IPS-18c (cell line): ENCODE measurements at regions not wholly inside any gene's neighbourhood (a gene's known extent, or its start where the extent isn't known, plus 50 kb on each side); places are given as distances from the start of the nearest gene placed in this dataset.

ENCODE experiments used
- H3K4me3 ChIP-seq: 2 replicates; pipeline ENCODE4 v1.7.0; 2013; ENCODE audit warnings: low read depth, mild to moderate bottlenecking, low read length, moderate library complexity; ENCODE audit not compliant: insufficient read depth
- H3K9me3 ChIP-seq: one replicate; pipeline ENCODE4 v1.6.1; 2013; ENCODE audit warnings: mild to moderate bottlenecking, low read length, moderate library complexity; ENCODE audit not compliant: control insufficient read depth, insufficient read depth

- Histone ChIP-seq H3K4me3 (no peak overlapping the region), H3K9me3 (no peaks in the 10 kb centered on the region)
Measured at GRCh38 chr5:145236127-145236526, 599.0 kb downstream of the PRELID2 start.

DNA sequence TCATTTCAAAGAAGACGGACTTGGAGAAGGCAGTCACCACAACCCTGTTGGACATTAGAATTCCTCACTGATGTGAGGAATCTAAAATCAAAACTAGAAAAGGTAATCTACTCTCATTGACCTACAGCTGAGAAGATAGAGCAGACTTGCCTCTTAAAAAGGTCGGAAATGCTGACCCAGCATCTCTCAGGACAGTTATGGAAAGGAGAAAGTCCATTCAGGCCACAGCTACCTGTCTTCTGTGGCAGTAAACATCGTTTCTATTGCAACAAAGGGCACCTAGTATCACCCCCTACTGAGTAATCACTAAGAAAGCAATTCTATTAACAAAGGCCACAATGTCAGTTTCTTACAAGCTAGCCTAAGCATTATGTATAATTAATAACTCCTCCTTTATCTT is 601.7 kb downstream of the PRELID2 start:
- no peaks in the 10 kb centered on the region for H3K9me3 ChIP-seq
- H3K4me3 ChIP-seq, result no peak overlapping the region

- H3K9me3 ChIP-seq, result no peaks in the 10 kb centered on the region
Measured at GRCh38 chr5:145230781-145231180, 604.4 kb downstream of the PRELID2 start.

GRCh38 chr5:145228564-145228963 is 606.6 kb downstream of the PRELID2 start:
- Histone ChIP-seq H3K4me3 (no peak overlapping the region), H3K9me3 (no peaks in the 10 kb centered on the region)

More at GRCh38 chr5:145230781-145231180, 604.4 kb downstream of the PRELID2 start:
- no peak overlapping the region for H3K4me3 ChIP-seq

DNA sequence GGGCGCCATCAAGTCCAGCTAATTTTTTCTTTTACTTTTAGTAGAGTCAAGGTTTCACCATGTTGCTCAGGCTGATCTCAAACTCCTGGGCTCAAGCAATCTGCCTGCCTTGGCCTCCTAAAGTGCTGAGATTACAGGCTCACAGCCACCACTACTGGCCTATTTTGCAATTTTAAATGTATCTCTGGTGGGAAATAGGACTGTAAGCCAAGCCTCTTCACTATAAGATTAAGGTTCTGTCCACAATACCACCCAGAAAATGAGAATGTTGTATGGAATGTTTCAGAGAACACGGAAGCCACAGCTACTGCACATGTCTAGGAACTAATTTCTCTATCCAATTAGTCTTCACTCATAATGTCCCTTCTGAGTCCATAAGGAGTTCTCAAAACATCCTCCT is 607.3 kb downstream of the PRELID2 start:
- H3K9me3 ChIP-seq, result no peaks in the 10 kb centered on the region
- no peak overlapping the region for H3K4me3 ChIP-seq

DNA sequence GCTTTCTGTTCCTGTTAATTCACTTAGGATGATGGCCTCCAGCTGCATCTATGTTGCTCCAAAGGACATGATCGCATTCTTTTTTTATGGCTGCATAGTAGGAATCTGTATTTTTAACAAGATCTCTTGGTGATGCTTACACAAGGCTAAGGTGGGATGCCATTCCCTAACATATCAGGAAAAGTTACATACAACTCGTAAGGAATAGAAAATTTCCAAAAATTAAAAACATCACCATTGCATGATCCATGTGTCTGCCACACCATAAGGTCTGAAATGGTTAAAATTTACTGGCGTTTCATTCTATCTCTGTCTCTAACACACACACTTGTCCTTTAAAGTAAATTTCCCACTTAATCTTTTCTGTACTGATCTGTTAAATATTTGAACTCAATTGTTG is 608.4 kb downstream of the PRELID2 start:
- H3K4me3 ChIP-seq, result no peak overlapping the region
- H3K9me3 ChIP-seq, result no peaks in the 10 kb centered on the region

- Histone ChIP-seq H3K9me3 (no peaks in the 10 kb centered on the region), H3K4me3 (no peak overlapping the region)
Measured at GRCh38 chr5:145225529-145225928, 609.6 kb downstream of the PRELID2 start.

DNA sequence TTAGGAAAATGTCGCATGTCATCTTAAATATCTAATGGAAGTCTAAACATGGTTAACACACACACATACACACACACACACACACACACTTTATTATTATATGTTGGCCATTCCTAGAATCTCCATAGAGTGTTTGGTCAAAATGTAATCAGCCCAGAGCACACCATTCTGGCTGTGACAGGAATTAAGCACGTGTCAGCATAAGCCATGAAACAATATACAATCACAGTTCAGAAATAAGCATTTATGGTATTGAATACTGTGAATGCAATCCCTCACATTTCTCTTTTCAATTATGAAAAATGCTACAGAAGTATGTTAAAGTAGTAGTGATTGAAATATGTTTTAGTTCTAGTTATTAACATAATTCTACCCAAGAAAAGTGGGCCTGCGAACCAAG is 611.6 kb downstream of the PRELID2 start:
- H3K4me3 ChIP-seq, result no peak overlapping the region
- no peaks in the 10 kb centered on the region for H3K9me3 ChIP-seq

DNA sequence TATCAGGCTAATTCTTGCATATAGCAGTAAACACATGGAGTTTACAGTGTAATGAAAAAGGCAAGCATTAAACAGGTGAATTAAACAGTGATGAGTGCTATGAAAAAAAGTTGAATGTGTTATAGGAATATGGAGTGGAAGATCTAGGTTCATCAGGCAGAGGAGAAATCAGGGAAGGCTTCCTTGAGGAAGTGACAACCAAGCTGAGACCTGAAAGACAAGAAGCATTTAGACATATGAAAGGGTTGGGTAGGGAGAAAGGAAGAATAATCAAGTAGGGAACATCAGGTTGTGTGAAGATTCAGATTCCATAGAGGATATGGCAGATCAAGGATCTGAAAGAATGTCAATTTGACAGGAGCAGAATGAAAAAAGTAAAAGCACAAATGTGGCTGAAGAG is 612.5 kb downstream of the PRELID2 start:
- H3K9me3 ChIP-seq, result no peaks in the 10 kb centered on the region
- no peak overlapping the region for H3K4me3 ChIP-seq

GRCh38 chr5:145221416-145221815 is 613.7 kb downstream of the PRELID2 start:
- no peaks in the 10 kb centered on the region for H3K9me3 ChIP-seq

DNA sequence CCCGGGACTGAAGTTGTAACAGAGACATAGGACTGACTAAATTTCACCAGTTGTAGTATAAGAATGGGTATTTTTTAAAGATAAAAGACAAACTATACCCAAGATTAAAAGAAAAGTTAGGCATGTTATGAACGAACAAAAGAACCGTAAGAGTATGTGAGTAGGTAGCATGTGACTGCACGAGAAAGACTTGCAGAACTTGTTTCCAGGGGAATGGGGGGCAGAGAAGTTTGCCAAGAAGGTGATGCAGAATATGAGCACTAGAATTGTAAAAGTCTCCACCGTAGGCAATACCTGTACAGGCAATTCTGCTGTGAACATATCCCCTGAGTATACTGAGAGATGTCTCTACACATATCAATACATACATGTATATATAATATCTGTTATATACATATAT is 614.7 kb downstream of the PRELID2 start:
- no peaks in the 10 kb centered on the region for H3K9me3 ChIP-seq
- H3K4me3 ChIP-seq, result no peak overlapping the region

More at GRCh38 chr5:145221416-145221815, 613.7 kb downstream of the PRELID2 start:
- no peak overlapping the region for H3K4me3 ChIP-seq

- no peaks in the 10 kb centered on the region for H3K9me3 ChIP-seq
Measured at GRCh38 chr5:145218982-145219381, 616.2 kb downstream of the PRELID2 start.

GRCh38 chr5:145218019-145218418 is 617.1 kb downstream of the PRELID2 start:
- Histone ChIP-seq H3K9me3 (no peaks in the 10 kb centered on the region), H3K4me3 (no peak overlapping the region)

More at GRCh38 chr5:145218982-145219381, 616.2 kb downstream of the PRELID2 start:
- H3K4me3 ChIP-seq, result no peak overlapping the region

DNA sequence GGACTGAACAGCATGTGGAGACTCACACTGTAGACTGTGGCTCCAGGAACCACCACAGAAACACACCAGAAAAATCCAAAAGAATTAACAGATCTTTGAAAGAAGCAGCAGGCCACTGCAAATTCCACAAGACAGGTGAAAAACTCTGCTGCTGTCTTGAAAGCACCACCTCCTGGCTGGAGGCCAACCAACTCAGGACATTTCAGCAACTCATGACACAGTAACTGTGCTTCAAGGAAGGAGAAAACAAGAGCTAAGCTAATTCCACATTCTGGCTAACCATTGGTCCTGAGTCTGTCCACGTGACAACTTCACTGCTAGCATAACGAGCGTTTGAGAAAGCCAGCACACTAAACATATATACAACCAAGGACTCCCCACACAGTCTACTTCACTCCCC is 625.1 kb downstream of the PRELID2 start:
- Histone ChIP-seq H3K9me3 (no peaks in the 10 kb centered on the region), H3K4me3 (no peak overlapping the region)

DNA sequence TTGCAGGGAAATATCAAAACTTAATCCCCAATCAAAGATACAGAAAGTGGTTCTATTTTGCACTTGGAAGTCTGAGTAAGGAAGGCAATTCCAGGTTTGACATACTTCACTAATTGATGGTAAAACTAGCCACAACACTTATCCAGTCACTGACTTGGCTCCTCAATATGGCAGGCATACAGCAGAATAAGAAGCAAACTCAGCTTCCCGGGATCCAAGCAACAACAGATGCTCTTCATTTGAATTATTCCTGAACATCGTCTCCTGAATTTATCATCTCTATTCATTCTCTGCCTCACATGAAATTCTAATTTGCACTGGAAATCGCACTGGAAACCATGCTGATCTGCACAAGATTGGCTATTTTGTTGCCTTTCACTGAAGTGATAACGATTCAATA is 629.6 kb downstream of the PRELID2 start:
- no peak overlapping the region for H3K4me3 ChIP-seq
- no peaks in the 10 kb centered on the region for H3K9me3 ChIP-seq

DNA sequence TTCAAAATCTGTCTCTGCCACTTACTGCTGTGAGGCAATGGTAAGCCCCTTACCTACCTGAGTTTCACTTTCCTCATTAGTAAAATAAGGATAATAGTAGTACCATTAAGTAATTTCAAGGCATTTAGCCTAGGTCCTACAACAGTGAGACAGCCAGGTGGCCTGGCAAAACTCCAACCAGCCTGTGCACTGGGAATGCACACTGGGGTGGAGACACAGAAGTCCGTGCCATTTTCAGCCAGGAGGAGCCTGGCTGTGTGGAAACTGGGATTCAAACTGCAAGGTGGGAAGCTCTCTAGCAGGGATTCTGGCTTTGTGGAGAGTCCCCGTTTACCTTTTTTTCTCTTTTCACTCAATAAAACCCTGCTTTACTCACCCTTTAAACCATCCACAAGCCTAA is 630.4 kb downstream of the PRELID2 start:
- H3K9me3 ChIP-seq, result no peaks in the 10 kb centered on the region

DNA sequence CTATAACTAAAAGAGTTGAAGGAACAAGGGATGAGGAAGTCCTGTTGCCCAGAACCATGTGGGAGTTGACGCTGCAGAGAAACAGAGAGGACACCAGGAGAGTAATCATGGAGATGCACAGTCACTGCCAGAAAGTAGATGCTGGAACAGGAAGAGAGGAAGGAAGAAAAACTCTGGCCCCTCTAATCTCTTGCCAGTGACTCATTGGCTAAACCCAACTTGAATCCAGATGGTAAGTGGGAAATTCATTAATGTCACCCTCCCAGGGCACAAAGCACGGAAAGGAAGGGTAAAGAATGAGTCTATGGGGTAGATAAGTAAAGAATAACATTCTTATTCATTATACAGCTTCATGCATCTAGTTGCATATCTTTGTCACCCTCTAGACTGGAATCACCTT is 631.9 kb downstream of the PRELID2 start:
- no peak overlapping the region for H3K4me3 ChIP-seq
- no peaks in the 10 kb centered on the region for H3K9me3 ChIP-seq

More for the DNA sequence above, 630.4 kb downstream of the PRELID2 start:
- no peak overlapping the region for H3K4me3 ChIP-seq

GRCh38 chr5:145198525-145199260 is 636.4 kb downstream of the PRELID2 start:
- no peak overlapping the region for H3K4me3 ChIP-seq
- no peaks in the 10 kb centered on the region for H3K9me3 ChIP-seq

GRCh38 chr5:145189746-145190145 is 645.4 kb downstream of the PRELID2 start:
- Histone ChIP-seq H3K9me3 (no peaks in the 10 kb centered on the region), H3K4me3 (no peak overlapping the region)
